Activated CD4-positive, alpha-beta T cell treated with anti-CD3 and anti-CD28 coated beads, Interleukin-2, Interleukin-6, amounts not matched to agents 100 ng/mL and 50 ng/mL, durations not matched to agents 16 hours and 8 hours (primary cell): ENCODE measurements at regions not wholly inside any gene's neighbourhood (a gene's known extent, or its start where the extent isn't known, plus 50 kb on each side); places are given as distances from the start of the nearest gene placed in this dataset.

ENCODE experiments used
- DNase-seq: peaks from one replicate; pipeline ENCODE4 v3.0.0-alpha.2; 2020

GRCh38 chr16:54431997-54432896 lies 145.7 kb upstream of the IRX3 start:
- DNase-seq, result no peak

GRCh38 chr16:54431041-54431996 lies 144.7 kb upstream of the IRX3 start:
- DNase-seq, result peak; percentile 7

GRCh38 chr16:54430491-54431030 lies 144.0 kb upstream of the IRX3 start:
- no peak for DNase-seq

GRCh38 chr16:54429029-54429428 lies 142.4 kb upstream of the IRX3 start:
- DNase-seq, result no peak

- no peak for DNase-seq
These were observed 139.9 kb upstream of the IRX3 start for GRCh38 chr16:54426553-54426849.

- peak; percentile 10 for DNase-seq
These were observed 139.3 kb upstream of the IRX3 start for GRCh38 chr16:54425681-54426552.

GRCh38 chr16:54425068-54425467 lies 138.5 kb upstream of the IRX3 start:
- DNase-seq, result no peak

- DNase-seq, result no peak
These were observed 137.5 kb upstream of the IRX3 start for GRCh38 chr16:54424043-54424451.

GRCh38 chr16:54422569-54422978 lies 136.0 kb upstream of the IRX3 start:
- no peak for DNase-seq

- no peak for DNase-seq
These were observed 135.6 kb upstream of the IRX3 start for GRCh38 chr16:54422159-54422558.

GRCh38 chr16:54421220-54421619 lies 134.6 kb upstream of the IRX3 start:
- no peak for DNase-seq

- DNase-seq, result no peak
These were observed 132.3 kb upstream of the IRX3 start for GRCh38 chr16:54418903-54419302.

GRCh38 chr16:54417384-54417783 lies 130.8 kb upstream of the IRX3 start:
- no peak for DNase-seq

- no peak for DNase-seq
These were observed 128.1 kb upstream of the IRX3 start for GRCh38 chr16:54414671-54415070.

GRCh38 chr16:54412777-54413455 lies 126.3 kb upstream of the IRX3 start:
- DNase-seq, result no peak

- DNase-seq, result no peak
These were observed 125.5 kb upstream of the IRX3 start for GRCh38 chr16:54412037-54412436.

GRCh38 chr16:54411544-54411943 lies 125.0 kb upstream of the IRX3 start:
- DNase-seq, result no peak

- no peak for DNase-seq
These were observed 123.4 kb upstream of the IRX3 start for GRCh38 chr16:54409982-54410381.

GRCh38 chr16:54407596-54407995 lies 121.0 kb upstream of the IRX3 start:
- no peak for DNase-seq

GRCh38 chr16:54405478-54405877 lies 118.9 kb upstream of the IRX3 start:
- DNase-seq, result no peak

- DNase-seq, result no peak
These were observed 117.0 kb upstream of the IRX3 start for GRCh38 chr16:54403580-54403979.

GRCh38 chr16:54402873-54403272 lies 116.3 kb upstream of the IRX3 start:
- no peak for DNase-seq
